ENCODE measurements at regions not wholly inside any gene's neighbourhood (a gene's known extent, or its start where the extent isn't known, plus 50 kb on each side); places are given as distances from the start of the nearest gene placed in this dataset.

DNA sequence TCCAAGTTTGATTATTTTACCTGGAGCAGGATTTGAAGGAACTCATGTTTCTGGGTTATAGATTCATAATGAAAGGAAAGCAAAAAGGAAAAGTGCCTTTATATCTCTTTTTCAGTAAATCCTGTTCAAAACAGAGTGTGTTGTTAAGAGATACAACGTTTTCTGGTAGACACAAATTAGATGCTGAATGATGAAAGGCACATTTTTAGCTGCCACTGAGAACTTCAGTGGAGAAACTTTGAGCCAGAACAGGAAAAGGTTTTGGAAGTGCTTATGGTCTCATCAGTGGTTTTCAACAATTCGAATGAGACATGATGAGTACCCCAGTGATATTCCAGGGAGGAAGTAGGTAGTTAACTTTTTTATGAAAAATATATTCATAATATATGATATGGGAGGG lies 338.0 kb upstream of the C1orf87 start:
- Histone ChIP-seq H3K36me3 (no peaks in the 10 kb centered on the region), H3K27me3 (peaks cover 0 to 7% (median 0%) of the 10 kb centered on the region in 9 donors), H3K4me1 (no peaks in the 10 kb centered on the region), H3K27ac (no peak overlapping the region), H3K4me3 (no peak overlapping the region), H3K9me3 (no peaks in the 10 kb centered on the region)
- DNase-seq = no peak
- intact Hi-C loops (cut with DNase I) = no loop called here
- ATAC-seq = no peak
- TF ChIP-seq, protein P1, sequence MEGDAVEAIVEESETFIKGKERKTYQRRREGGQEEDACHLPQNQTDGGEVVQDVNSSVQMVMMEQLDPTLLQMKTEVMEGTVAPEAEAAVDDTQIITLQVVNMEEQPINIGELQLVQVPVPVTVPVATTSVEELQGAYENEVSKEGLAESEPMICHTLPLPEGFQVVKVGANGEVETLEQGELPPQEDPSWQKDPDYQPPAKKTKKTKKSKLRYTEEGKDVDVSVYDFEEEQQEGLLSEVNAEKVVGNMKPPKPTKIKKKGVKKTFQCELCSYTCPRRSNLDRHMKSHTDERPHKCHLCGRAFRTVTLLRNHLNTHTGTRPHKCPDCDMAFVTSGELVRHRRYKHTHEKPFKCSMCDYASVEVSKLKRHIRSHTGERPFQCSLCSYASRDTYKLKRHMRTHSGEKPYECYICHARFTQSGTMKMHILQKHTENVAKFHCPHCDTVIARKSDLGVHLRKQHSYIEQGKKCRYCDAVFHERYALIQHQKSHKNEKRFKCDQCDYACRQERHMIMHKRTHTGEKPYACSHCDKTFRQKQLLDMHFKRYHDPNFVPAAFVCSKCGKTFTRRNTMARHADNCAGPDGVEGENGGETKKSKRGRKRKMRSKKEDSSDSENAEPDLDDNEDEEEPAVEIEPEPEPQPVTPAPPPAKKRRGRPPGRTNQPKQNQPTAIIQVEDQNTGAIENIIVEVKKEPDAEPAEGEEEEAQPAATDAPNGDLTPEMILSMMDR (IDR thresholded peaks at IDR 0.05) = no peak
- TF ChIP-seq POLR2A (IDR thresholded peaks at IDR 0.05) = no peak
- WGBS, 4 donors = 42 to 51% (median 46%) methylated on average over 2 of the region's 2 CpGs

DNA sequence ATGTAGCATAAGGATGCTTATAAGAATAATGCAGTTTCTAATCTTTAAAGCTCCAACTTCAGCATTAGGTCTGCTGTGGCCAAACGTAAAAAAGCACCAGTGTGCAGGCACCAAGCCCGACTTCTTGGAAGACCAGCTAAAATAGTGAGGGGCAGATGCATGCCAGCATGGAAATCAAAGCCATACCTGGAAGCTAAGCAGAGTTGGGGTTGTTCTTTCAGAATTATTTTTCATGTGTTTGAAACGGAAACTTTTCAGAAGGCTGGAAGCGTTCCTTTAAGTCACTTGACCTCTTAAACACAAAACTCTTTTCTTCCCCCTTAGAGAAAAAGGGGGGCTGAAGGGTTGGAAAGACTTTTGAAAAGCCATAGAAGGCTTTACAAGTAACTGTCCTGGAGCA lies 329.2 kb upstream of the C1orf87 start:
- intact Hi-C loops (cut with DNase I) = no loop called here
- 49 to 69% (median 59%) methylated on average over 4 of the region's 4 CpGs for WGBS, 4 donors
- no peak for DNase-seq
- no peak for ATAC-seq
- Histone ChIP-seq H3K4me3 (no peak overlapping the region), H3K36me3 (no peaks in the 10 kb centered on the region), H3K27ac (no peak overlapping the region), H3K27me3 (peaks cover 0 to 5% (median 0%) of the 10 kb centered on the region in 9 donors), H3K9me3 (no peaks in the 10 kb centered on the region), H3K4me1 (no peaks in the 10 kb centered on the region)
- TF ChIP-seq, protein P1 (IDR thresholded peaks at IDR 0.05) = no peak
- TF ChIP-seq POLR2A (IDR thresholded peaks at IDR 0.05) = no peak

DNA sequence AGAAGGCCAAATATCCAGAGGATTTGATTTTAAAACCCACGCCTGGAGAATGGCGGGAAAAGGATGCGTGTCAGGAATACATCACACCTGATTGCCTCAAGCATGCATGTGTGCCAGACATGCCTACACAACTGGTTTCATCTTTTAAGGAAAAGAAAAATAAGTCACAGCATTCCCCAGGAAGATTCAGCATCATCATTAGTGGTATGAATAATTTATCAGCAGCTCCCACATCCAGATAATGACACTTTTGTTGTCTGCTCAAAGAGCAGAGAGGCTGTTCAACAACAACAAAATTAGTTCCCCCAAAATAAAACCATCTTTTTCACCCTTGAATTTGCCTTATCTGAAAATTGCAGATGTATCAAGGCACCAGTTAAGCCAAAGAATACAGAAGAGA lies 328.6 kb upstream of the C1orf87 start:
- Histone ChIP-seq H3K4me1 (no peaks in the 10 kb centered on the region), H3K4me3 (no peak overlapping the region), H3K27me3 (no peaks in the 10 kb centered on the region), H3K36me3 (no peaks in the 10 kb centered on the region), H3K27ac (no peak overlapping the region), H3K9me3 (no peaks in the 10 kb centered on the region)
- DNase-seq = no peak
- TF ChIP-seq, protein P1 (IDR thresholded peaks at IDR 0.05) = no peak
- TF ChIP-seq POLR2A (IDR thresholded peaks at IDR 0.05) = no peak
- no peak for ATAC-seq
- 88 to 97% (median 93%) methylated on average over 3 of the region's 3 CpGs for WGBS, 4 donors
- intact Hi-C loops (cut with DNase I) = no loop called here

DNA sequence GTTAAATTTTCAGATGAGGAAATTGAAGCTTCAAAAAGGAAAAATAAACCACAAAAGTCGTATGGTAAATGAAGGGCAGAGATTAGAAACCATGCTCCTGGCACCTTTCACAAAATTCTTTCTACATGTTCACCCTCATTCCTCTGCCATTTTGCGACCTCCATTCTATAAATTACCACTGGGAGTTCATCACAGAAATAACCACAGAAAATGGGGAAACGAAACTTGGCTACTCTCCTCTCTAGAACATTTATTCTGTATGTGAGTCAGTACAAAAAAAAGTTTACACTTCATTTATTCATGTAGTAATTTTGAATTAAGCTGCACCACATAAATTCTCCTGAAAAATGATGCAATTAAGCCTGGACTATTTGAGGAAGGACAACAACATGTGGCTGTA lies 320.9 kb upstream of the C1orf87 start:
- Histone ChIP-seq H3K36me3 (no peaks in the 10 kb centered on the region), H3K4me3 (no peak overlapping the region), H3K4me1 (no peaks in the 10 kb centered on the region), H3K9me3 (no peaks in the 10 kb centered on the region), H3K27me3 (no peaks in the 10 kb centered on the region), H3K27ac (no peak overlapping the region)
- TF ChIP-seq POLR2A (IDR thresholded peaks at IDR 0.05) = no peak
- intact Hi-C loops (cut with DNase I) = no loop called here
- WGBS, 4 donors = 79 to 85% (median 82%) methylated on average over 3 of the region's 3 CpGs
- ATAC-seq = no peak
- no peak for DNase-seq

DNA sequence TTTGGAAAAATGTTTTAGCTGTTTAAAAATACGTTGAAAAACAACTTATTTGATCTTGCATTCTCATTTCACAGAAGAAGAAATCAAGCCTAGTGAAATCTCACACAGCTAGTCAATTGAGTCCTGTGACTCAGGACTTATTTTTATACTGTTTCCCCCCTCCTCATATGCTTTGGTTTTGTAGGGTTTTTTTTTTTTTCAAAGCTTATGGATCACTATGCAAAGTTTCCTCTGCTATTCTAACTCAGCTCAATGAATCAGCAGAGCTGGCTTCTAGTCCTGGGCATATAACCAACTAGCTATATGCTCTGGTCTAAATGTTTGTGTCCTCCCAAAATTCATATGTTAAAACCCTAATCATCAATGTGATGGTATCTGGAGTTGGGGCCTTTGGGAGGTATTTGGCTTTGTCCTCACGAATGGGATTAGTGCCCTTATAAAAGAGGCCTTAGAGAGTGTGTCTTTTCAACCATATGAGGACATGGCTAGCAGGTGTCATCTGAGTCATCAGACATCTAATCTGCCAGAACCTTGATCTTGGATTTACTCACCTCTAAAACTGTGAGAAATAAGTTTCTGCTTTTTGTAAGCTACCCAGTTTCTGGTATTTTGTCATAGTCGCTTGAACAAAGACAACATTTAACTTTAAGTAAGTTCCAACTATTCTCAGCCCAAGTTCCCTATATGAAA lies 317.2 kb upstream of the C1orf87 start:
- Histone ChIP-seq H3K4me3 (no peak overlapping the region), H3K27ac (no peak overlapping the region), H3K9me3 (no peaks in the 10 kb centered on the region), H3K27me3 (no peaks in the 10 kb centered on the region), H3K4me1 (peaks cover 0 to 7% (median 0%) of the 10 kb centered on the region in 12 donors), H3K36me3 (no peaks in the 10 kb centered on the region)
- 77 to 91% (median 85%) methylated on average over 3 of the region's 3 CpGs for WGBS, 4 donors
- no peak for DNase-seq
- intact Hi-C loops (cut with DNase I) = no loop called here
- no peak for ATAC-seq
- TF ChIP-seq POLR2A (IDR thresholded peaks at IDR 0.05) = no peak
- TF ChIP-seq, protein P1 (IDR thresholded peaks at IDR 0.05) = no peak
